Chondrocyte (in vitro differentiated cells): ENCODE measurements at regions not wholly inside any gene's neighbourhood (a gene's known extent, or its start where the extent isn't known, plus 50 kb on each side); places are given as distances from the start of the nearest gene placed in this dataset.

ENCODE experiments used
- DNase-seq: peaks from one replicate; pipeline ENCODE4 v3.0.0; 2021; ENCODE audit warnings: mixed read lengths, low spot score
- H3K27ac Mint-ChIP-seq: one replicate; pipeline ENCODE4 v1.8.0; 2021; ENCODE audit warnings: mild to moderate bottlenecking, moderate library complexity, mixed read lengths; ENCODE audit not compliant: unreplicated experiment
- H3K27me3 Mint-ChIP-seq: 2 replicates; pipeline ENCODE4 v1.8.0; 2021; ENCODE audit warnings: low read depth, mixed read lengths
- H3K36me3 Mint-ChIP-seq: 2 replicates; pipeline ENCODE4 v1.8.0; 2021; ENCODE audit warnings: low read depth, mixed read lengths
- H3K4me1 Mint-ChIP-seq: 2 replicates; pipeline ENCODE4 v1.8.0; 2021; ENCODE audit warnings: low read depth, mild to moderate bottlenecking, mixed read lengths
- H3K4me3 Mint-ChIP-seq: one replicate; pipeline ENCODE4 v1.8.0; 2021; ENCODE audit warnings: mild to moderate bottlenecking, moderate library complexity, mixed read lengths; ENCODE audit not compliant: unreplicated experiment
- H3K9me3 Mint-ChIP-seq: 2 replicates; pipeline ENCODE4 v1.8.0; 2021; ENCODE audit warnings: low read depth, mixed read lengths
- TF ChIP-seq, protein P1 (sequence below): fragments of 200-600 bp; sonication (generic); IDR thresholded peaks from 2 replicates; pipeline ENCODE4 v1.5.0; 2021; ENCODE audit warnings: antibody characterized with exemption, mild to moderate bottlenecking, moderate library complexity

DNA sequence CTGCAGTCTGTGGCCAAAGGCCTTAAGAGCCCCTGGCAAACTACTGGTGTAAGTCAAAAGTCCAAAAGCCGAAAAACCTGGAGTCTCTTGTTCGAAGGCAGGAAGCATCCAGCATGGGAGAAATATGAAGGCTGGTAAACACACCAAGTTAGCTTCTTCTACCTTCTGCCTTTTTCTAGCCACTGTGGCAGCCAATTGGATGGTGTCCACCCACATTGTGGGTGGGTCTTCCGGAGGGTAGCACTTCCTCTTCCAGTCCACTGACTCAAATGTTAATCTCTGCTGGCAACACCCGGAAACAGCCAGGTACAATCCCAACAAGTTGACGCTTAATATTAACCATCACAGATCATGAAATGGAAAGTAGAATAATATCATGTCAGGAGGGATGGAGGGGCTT is 827.6 kb downstream of the SORCS1 start:
- Mint-ChIP-seq H3K27ac (no peak overlapping the region), H3K4me1 (no peaks in the 10 kb centered on the region), H3K27me3 (no peaks in the 10 kb centered on the region), H3K9me3 (peaks cover 9% of the 10 kb centered on the region), H3K36me3 (no peaks in the 10 kb centered on the region), H3K4me3 (no peak overlapping the region)
- DNase-seq, result no peak
- TF ChIP-seq, protein P1, sequence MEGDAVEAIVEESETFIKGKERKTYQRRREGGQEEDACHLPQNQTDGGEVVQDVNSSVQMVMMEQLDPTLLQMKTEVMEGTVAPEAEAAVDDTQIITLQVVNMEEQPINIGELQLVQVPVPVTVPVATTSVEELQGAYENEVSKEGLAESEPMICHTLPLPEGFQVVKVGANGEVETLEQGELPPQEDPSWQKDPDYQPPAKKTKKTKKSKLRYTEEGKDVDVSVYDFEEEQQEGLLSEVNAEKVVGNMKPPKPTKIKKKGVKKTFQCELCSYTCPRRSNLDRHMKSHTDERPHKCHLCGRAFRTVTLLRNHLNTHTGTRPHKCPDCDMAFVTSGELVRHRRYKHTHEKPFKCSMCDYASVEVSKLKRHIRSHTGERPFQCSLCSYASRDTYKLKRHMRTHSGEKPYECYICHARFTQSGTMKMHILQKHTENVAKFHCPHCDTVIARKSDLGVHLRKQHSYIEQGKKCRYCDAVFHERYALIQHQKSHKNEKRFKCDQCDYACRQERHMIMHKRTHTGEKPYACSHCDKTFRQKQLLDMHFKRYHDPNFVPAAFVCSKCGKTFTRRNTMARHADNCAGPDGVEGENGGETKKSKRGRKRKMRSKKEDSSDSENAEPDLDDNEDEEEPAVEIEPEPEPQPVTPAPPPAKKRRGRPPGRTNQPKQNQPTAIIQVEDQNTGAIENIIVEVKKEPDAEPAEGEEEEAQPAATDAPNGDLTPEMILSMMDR, result no peak

DNA sequence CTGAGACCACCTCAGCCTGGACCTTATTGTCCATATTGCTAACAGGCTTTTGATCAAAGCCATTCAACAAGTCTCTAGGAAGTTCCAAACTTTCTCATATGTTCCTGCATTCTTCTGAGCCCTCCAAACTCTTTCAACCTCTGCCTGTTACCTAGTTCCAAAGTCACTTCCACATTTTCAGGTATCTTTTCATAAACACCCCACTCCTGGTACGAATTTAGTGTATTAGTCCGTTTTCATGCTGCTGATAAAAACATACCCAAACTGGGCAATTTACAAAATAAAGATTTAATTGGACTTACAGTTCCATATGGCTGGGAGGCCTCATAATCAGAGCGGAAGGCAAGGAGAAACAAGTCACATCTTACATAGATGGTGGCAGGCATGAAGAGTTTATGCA is 836.8 kb downstream of the SORCS1 start:
- H3K4me3 Mint-ChIP-seq, result no peak overlapping the region
- H3K27me3 Mint-ChIP-seq, result no peaks in the 10 kb centered on the region
- H3K9me3 Mint-ChIP-seq, result peaks cover 39% of the 10 kb centered on the region
- no peaks in the 10 kb centered on the region for H3K36me3 Mint-ChIP-seq
- TF ChIP-seq, protein P1, result no peak
- H3K4me1 Mint-ChIP-seq, result no peaks in the 10 kb centered on the region
- H3K27ac Mint-ChIP-seq, result no peak overlapping the region
- DNase-seq, result no peak

DNA sequence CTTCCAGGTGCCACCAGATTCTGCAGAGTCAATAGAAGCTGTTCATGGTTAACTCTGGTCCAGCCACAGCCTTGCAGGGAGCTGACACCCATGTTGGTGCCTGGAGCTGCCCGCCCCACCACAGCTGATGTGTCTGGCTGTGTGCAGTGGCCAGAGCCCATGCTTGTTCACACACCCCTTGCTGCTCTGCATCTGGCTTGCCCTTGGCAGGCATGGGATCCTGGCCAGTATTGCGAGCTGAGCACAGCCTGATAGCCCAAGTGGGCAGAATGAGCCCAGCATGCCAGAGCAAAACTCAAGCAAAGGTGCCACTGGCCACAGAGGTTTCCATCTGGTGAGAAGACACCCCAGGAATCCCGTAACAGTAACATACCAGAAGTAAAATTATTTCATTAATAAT is 843.6 kb downstream of the SORCS1 start:
- Mint-ChIP-seq H3K4me3 (no peak overlapping the region), H3K9me3 (peaks cover 5% of the 10 kb centered on the region), H3K27ac (no peak overlapping the region), H3K36me3 (no peaks in the 10 kb centered on the region), H3K27me3 (no peaks in the 10 kb centered on the region), H3K4me1 (no peaks in the 10 kb centered on the region)
- TF ChIP-seq, protein P1, result no peak
- DNase-seq, result no peak

DNA sequence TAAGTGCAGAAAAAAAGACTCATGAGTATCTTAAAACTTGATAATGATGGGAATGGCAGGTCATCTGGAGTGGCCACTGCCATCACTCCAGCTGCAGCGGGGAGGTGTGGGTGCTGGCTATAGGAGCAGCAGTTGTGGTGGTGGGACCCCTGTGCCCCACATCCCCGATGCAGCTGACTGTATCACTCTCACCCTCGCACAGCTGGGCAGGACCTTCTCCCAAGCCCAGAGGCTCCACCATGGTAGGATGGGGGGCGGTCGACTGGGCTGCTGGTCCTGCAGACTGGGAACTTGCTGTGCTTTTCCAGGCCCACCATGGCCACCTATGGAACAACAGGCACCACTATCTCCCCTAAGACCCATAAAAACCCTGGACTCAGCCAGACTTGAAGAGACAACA is 844.4 kb downstream of the SORCS1 start:
- no peaks in the 10 kb centered on the region for H3K27me3 Mint-ChIP-seq
- no peak overlapping the region for H3K27ac Mint-ChIP-seq
- peak; percentile 78 for DNase-seq
- peaks cover 3% of the 10 kb centered on the region for H3K9me3 Mint-ChIP-seq
- no peaks in the 10 kb centered on the region for H3K4me1 Mint-ChIP-seq
- H3K4me3 Mint-ChIP-seq, result no peak overlapping the region
- no peaks in the 10 kb centered on the region for H3K36me3 Mint-ChIP-seq
- TF ChIP-seq, protein P1, result no peak

DNA sequence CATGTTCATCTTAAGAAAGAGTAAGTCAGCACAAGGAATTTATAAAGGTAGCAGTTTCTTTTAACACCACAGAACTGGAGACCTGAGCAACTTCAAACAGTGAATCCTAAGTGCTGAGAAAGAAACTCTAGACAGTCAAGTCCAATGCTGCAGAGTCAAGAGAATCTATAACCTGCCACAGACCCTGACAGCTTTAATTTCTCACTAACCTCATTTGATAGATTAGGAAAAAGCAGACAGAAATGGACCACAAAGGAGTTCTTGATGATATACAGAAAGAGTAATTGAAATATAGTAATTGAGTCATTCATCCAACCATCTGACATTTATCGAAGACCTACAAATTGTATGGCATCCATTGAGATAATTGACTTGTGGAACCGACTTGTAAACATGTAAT is 847.0 kb downstream of the SORCS1 start:
- Mint-ChIP-seq H3K27me3 (peaks cover 2% of the 10 kb centered on the region), H3K4me1 (no peaks in the 10 kb centered on the region), H3K36me3 (no peaks in the 10 kb centered on the region), H3K9me3 (peaks cover 3% of the 10 kb centered on the region), H3K4me3 (no peak overlapping the region), H3K27ac (no peak overlapping the region)
- TF ChIP-seq, protein P1, result no peak
- DNase-seq, result no peak
